ENCODE measurements at regions not wholly inside any gene's neighbourhood (a gene's known extent, or its start where the extent isn't known, plus 50 kb on each side); places are given as distances from the start of the nearest gene placed in this dataset.

DNA sequence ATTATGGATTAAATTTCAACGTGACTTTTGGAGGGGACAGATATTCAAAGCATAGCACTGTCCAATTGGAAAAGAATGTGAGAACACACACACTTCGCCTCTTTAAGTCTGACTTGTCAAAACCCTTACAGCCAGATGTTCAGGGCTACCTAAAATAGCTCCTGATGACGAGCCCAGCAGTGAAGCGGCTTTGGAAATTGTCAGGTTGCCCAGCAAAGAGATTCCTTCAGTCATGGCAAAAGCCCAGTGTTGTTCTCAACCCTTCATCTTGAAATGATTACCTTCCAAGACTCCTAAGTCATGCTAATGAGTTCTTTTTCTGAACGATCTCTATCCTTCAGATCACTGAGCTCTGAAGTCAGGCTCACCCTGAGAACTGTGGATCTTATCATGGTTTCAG is 436.6 kb downstream of the LRATD1 start:
- TF ChIP-seq, protein P1, sequence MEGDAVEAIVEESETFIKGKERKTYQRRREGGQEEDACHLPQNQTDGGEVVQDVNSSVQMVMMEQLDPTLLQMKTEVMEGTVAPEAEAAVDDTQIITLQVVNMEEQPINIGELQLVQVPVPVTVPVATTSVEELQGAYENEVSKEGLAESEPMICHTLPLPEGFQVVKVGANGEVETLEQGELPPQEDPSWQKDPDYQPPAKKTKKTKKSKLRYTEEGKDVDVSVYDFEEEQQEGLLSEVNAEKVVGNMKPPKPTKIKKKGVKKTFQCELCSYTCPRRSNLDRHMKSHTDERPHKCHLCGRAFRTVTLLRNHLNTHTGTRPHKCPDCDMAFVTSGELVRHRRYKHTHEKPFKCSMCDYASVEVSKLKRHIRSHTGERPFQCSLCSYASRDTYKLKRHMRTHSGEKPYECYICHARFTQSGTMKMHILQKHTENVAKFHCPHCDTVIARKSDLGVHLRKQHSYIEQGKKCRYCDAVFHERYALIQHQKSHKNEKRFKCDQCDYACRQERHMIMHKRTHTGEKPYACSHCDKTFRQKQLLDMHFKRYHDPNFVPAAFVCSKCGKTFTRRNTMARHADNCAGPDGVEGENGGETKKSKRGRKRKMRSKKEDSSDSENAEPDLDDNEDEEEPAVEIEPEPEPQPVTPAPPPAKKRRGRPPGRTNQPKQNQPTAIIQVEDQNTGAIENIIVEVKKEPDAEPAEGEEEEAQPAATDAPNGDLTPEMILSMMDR (IDR thresholded peaks at IDR 0.05; ENCODE audit: low read depth, low read length): no peak
- TF ChIP-seq EZH2phosphoT487 (IDR thresholded peaks at IDR 0.05; ENCODE audit: low read depth): no peak
- no peaks in the 10 kb centered on the region for H3K4me1 ChIP-seq (ENCODE audit: low read length)
- no peaks in the 10 kb centered on the region for H3K9me3 ChIP-seq (ENCODE audit: insufficient read depth, low read length)
- no peak overlapping the region for H3K9ac ChIP-seq (ENCODE audit: low read length)
- no peak overlapping the region for H3K27ac ChIP-seq (ENCODE audit: low read length)
- H2AFZ ChIP-seq (ENCODE audit: low read depth, low read length): no peak overlapping the region
- no peaks in the 10 kb centered on the region for H3K79me2 ChIP-seq (ENCODE audit: low read length)
- no peaks in the 10 kb centered on the region for H3K27me3 ChIP-seq (ENCODE audit: low read depth, low read length)
- no peaks in the 10 kb centered on the region for H3K36me3 ChIP-seq (replicated peaks; ENCODE audit: low read depth, low read length)
- no peak overlapping the region for H3K4me3 ChIP-seq (ENCODE audit: low read length)
- H3K4me2 ChIP-seq (ENCODE audit: low read length): no peak overlapping the region
- H4K20me1 ChIP-seq (ENCODE audit: insufficient read depth, low read length): no peaks in the 10 kb centered on the region

DNA sequence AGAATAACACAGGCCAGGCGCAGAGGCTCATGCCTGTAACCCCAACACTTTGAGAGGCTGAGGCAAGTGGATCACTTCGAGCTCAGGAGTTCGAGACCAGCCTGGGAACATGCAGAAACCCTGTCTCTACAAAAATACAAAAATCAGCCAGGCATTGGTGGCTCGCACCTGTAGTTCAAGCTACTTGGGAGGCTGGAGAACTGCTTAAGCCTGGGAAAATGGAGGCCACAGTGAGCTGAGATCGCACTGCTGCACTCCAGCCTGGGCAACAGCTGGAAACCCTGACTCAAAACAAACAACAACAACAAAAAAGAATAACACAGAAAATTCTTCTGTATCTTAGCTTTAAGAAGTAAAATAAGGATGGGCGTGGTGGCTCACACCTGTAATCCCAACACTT is 440.3 kb downstream of the LRATD1 start:
- no peak overlapping the region for H3K9ac ChIP-seq (ENCODE audit: low read length)
- no peaks in the 10 kb centered on the region for H3K36me3 ChIP-seq (replicated peaks; ENCODE audit: low read depth, low read length)
- no peaks in the 10 kb centered on the region for H4K20me1 ChIP-seq (ENCODE audit: insufficient read depth, low read length)
- H3K4me1 ChIP-seq (ENCODE audit: low read length): no peaks in the 10 kb centered on the region
- H3K27me3 ChIP-seq (ENCODE audit: low read depth, low read length): peaks cover 15% of the 10 kb centered on the region; the same call in 1 of the 2 replicates
- no peak for TF ChIP-seq EZH2phosphoT487 (IDR thresholded peaks at IDR 0.05; ENCODE audit: low read depth)
- TF ChIP-seq, protein P1 (IDR thresholded peaks at IDR 0.05; ENCODE audit: low read depth, low read length): no peak
- H3K4me3 ChIP-seq (ENCODE audit: low read length): no peak overlapping the region
- no peak overlapping the region for H3K27ac ChIP-seq (ENCODE audit: low read length)
- H3K9me3 ChIP-seq (ENCODE audit: insufficient read depth, low read length): no peaks in the 10 kb centered on the region
- H3K79me2 ChIP-seq (ENCODE audit: low read length): no peaks in the 10 kb centered on the region
- no peak overlapping the region for H2AFZ ChIP-seq (ENCODE audit: low read depth, low read length)
- no peak overlapping the region for H3K4me2 ChIP-seq (ENCODE audit: low read length)

DNA sequence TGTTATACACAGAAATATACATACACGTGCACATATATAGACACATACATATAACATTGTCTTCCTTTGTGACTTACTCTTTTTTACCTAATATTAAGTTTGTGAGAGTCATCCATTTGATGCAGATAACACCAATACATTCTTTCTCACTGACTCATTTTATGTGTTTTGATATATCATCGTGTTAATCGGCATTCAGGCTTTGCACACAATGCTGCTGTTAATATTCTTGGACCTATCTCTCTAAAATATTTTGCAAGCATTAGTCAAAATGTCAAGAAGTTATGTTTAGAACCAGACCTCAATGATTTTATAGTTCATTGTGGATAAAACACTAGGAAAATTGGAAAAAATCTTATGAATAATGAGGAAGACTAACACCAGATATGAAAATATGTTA is 441.1 kb downstream of the LRATD1 start:
- Histone ChIP-seq H3K4me2 (ENCODE audit: low read length) (no peak overlapping the region), H3K4me1 (ENCODE audit: low read length) (no peaks in the 10 kb centered on the region), H4K20me1 (ENCODE audit: insufficient read depth, low read length) (no peaks in the 10 kb centered on the region), H3K9me3 (ENCODE audit: insufficient read depth, low read length) (no peaks in the 10 kb centered on the region), H2AFZ (ENCODE audit: low read depth, low read length) (no peak overlapping the region), H3K27me3 (ENCODE audit: low read depth, low read length) (peaks cover 15% of the 10 kb centered on the region; the same call in 1 of the 2 replicates), H3K4me3 (ENCODE audit: low read length) (no peak overlapping the region), H3K9ac (ENCODE audit: low read length) (no peak overlapping the region), H3K27ac (ENCODE audit: low read length) (no peak overlapping the region), H3K79me2 (ENCODE audit: low read length) (no peaks in the 10 kb centered on the region), H3K36me3 (replicated peaks; ENCODE audit: low read depth, low read length) (no peaks in the 10 kb centered on the region)
- TF ChIP-seq, protein P1 (IDR thresholded peaks at IDR 0.05; ENCODE audit: low read depth, low read length): no peak
- TF ChIP-seq EZH2phosphoT487 (IDR thresholded peaks at IDR 0.05; ENCODE audit: low read depth): no peak

DNA sequence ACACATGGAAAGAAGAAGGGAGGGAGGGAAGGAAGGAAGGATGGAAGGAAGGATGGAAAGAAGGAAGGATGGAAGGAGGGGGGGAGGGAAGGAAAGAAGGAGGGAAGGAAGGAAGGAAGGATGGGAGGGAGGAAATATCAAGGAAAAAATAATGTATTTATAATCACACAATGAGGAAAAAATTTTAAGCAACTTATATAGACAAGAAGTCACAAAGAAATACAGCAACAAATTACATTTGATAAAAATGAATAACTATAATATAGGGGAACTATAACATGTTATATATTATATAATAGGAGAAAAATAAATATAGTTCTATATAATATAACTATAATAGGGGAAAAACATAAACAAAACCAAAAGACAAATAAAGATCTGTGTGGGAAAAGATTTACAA is 441.8 kb downstream of the LRATD1 start:
- H3K27me3 ChIP-seq (ENCODE audit: low read depth, low read length): peaks cover 15% of the 10 kb centered on the region; the same call in 1 of the 2 replicates
- H3K4me2 ChIP-seq (ENCODE audit: low read length): no peak overlapping the region
- H2AFZ ChIP-seq (ENCODE audit: low read depth, low read length): no peak overlapping the region
- H3K4me3 ChIP-seq (ENCODE audit: low read length): no peak overlapping the region
- H3K27ac ChIP-seq (ENCODE audit: low read length): no peak overlapping the region
- H3K9me3 ChIP-seq (ENCODE audit: insufficient read depth, low read length): no peaks in the 10 kb centered on the region
- H3K79me2 ChIP-seq (ENCODE audit: low read length): no peaks in the 10 kb centered on the region
- H3K36me3 ChIP-seq (replicated peaks; ENCODE audit: low read depth, low read length): no peaks in the 10 kb centered on the region
- TF ChIP-seq EZH2phosphoT487 (IDR thresholded peaks at IDR 0.05; ENCODE audit: low read depth): no peak
- TF ChIP-seq, protein P1 (IDR thresholded peaks at IDR 0.05; ENCODE audit: low read depth, low read length): no peak
- no peaks in the 10 kb centered on the region for H4K20me1 ChIP-seq (ENCODE audit: insufficient read depth, low read length)
- no peak overlapping the region for H3K9ac ChIP-seq (ENCODE audit: low read length)
- H3K4me1 ChIP-seq (ENCODE audit: low read length): no peaks in the 10 kb centered on the region
